AG09309 (cell line): ENCODE measurements at regions not wholly inside any gene's neighbourhood (a gene's known extent, or its start where the extent isn't known, plus 50 kb on each side); places are given as distances from the start of the nearest gene placed in this dataset.

Experiments
- DNase-seq: peaks from one replicate; pipeline ENCODE4 v3.0.0-alpha.2; 2010; ENCODE audit warnings: low read depth
- H3K4me3 ChIP-seq: 2 replicates; pipeline ENCODE4 v1.5.1; 2011; ENCODE audit warnings: mild to moderate bottlenecking, low read depth, low read length, moderate library complexity; ENCODE audit not compliant: control insufficient read depth
- TF ChIP-seq, protein P1 (sequence below): IDR thresholded peaks from 2 replicates; pipeline ENCODE4 v1.5.1; 2011; ENCODE audit warnings: mild to moderate bottlenecking, low read depth, low read length, inconsistent platforms; ENCODE audit not compliant: insufficient read depth, control insufficient read depth; ENCODE audit errors: missing control alignments

- H3K4me3 ChIP-seq, result no peak overlapping the region
- TF ChIP-seq, protein P1, sequence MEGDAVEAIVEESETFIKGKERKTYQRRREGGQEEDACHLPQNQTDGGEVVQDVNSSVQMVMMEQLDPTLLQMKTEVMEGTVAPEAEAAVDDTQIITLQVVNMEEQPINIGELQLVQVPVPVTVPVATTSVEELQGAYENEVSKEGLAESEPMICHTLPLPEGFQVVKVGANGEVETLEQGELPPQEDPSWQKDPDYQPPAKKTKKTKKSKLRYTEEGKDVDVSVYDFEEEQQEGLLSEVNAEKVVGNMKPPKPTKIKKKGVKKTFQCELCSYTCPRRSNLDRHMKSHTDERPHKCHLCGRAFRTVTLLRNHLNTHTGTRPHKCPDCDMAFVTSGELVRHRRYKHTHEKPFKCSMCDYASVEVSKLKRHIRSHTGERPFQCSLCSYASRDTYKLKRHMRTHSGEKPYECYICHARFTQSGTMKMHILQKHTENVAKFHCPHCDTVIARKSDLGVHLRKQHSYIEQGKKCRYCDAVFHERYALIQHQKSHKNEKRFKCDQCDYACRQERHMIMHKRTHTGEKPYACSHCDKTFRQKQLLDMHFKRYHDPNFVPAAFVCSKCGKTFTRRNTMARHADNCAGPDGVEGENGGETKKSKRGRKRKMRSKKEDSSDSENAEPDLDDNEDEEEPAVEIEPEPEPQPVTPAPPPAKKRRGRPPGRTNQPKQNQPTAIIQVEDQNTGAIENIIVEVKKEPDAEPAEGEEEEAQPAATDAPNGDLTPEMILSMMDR, result no peak
- no peak for DNase-seq
Observed at GRCh38 chr16:86905302-86905701, 327.0 kb downstream of the FOXL1 start.

GRCh38 chr16:86906623-86907022, 328.3 kb downstream of the FOXL1 start:
- DNase-seq, result no peak
- H3K4me3 ChIP-seq, result no peak overlapping the region
- TF ChIP-seq, protein P1, result no peak

- TF ChIP-seq, protein P1, result no peak
- H3K4me3 ChIP-seq, result no peak overlapping the region
- no peak for DNase-seq
Observed at GRCh38 chr16:86909359-86910160, 331.2 kb downstream of the FOXL1 start.

GRCh38 chr16:86910161-86910769, 331.9 kb downstream of the FOXL1 start:
- TF ChIP-seq, protein P1, result no peak
- DNase-seq, result no peak
- H3K4me3 ChIP-seq, result no peak overlapping the region

DNA sequence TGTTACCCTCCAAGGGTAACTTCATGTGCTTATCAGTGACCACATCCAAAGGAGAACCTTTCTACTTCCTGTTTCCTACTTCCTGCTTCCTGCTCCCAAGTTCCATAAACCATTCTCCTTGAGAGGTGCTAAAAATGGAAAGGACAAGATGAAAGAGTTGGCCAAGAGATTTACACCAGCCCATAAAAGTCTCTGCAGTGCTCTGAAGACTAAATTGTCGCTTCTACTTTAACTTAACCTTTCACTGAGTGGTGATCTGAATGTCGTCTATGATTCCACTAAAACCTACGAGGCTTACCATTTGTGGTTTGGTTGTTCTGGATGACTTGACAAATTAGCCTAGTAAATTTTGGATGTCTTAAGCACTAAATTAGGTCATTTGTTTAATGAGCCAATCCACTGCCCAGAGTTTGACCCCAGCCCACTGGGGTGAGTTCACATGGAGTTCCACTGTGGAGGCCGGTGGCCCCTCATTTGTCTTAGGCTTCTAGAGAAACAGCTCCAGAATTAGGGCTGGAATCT, 333.1 kb downstream of the FOXL1 start:
- TF ChIP-seq, protein P1, result no peak
- no peak for DNase-seq
- no peak overlapping the region for H3K4me3 ChIP-seq

- TF ChIP-seq, protein P1, result no peak
- no peak for DNase-seq
- no peak overlapping the region for H3K4me3 ChIP-seq
Observed at GRCh38 chr16:86913886-86914285, 335.5 kb downstream of the FOXL1 start.
